ENCODE measurements at regions not wholly inside any gene's neighbourhood (a gene's known extent, or its start where the extent isn't known, plus 50 kb on each side); places are given as distances from the start of the nearest gene placed in this dataset.

DNA sequence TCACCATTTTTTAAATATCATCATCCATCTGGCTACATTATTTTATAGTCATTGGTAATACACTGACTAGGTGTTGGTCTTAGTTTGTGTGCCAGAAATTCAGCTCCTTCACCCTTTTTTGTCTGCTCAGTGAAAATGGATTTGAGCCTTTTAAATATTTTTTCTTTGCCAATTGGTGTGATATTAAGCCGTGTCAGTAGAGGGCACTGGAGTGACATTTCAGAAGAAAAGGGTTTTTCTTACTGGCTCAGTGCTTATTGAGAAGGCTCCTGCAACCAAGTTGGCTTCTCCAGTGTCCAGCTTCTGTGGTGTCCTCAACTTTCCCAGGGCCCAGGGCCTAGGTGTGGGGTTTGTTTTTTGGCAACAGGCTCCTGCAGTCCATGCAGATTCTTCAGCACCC is 546.6 kb downstream of the DACH1 start:
- TF ChIP-seq, protein P1, sequence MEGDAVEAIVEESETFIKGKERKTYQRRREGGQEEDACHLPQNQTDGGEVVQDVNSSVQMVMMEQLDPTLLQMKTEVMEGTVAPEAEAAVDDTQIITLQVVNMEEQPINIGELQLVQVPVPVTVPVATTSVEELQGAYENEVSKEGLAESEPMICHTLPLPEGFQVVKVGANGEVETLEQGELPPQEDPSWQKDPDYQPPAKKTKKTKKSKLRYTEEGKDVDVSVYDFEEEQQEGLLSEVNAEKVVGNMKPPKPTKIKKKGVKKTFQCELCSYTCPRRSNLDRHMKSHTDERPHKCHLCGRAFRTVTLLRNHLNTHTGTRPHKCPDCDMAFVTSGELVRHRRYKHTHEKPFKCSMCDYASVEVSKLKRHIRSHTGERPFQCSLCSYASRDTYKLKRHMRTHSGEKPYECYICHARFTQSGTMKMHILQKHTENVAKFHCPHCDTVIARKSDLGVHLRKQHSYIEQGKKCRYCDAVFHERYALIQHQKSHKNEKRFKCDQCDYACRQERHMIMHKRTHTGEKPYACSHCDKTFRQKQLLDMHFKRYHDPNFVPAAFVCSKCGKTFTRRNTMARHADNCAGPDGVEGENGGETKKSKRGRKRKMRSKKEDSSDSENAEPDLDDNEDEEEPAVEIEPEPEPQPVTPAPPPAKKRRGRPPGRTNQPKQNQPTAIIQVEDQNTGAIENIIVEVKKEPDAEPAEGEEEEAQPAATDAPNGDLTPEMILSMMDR (IDR thresholded peaks at IDR 0.05): no peak
- TF ChIP-seq POLR2A (IDR thresholded peaks at IDR 0.05): no peak
- TF ChIP-seq EP300 (IDR thresholded peaks at IDR 0.05): no peak

Data from ovary (tissue), 3 donors.